ENCODE measurements at regions not wholly inside any gene's neighbourhood (a gene's known extent, or its start where the extent isn't known, plus 50 kb on each side); places are given as distances from the start of the nearest gene placed in this dataset.

- Histone ChIP-seq H2AK9ac (replicated peaks; ENCODE audit: low read depth, low read length, poor library complexity) (no peak overlapping the region), H4K5ac (ENCODE audit: low read depth, low read length) (no peak overlapping the region; the same call in 1 of the 2 replicates), H3K4me2 (ENCODE audit: low read depth, low read length) (no peak overlapping the region), H3K23ac (ENCODE audit: low read depth, low read length) (no peak overlapping the region), H3K18ac (ENCODE audit: low read depth, low read length) (no peak overlapping the region), H4K91ac (ENCODE audit: insufficient read depth, low read depth, low read length) (no peak overlapping the region), H2BK120ac (ENCODE audit: low read depth, low read length) (no peak overlapping the region), H4K20me1 (ENCODE audit: insufficient read depth, low read length) (no peaks in the 10 kb centered on the region), H3K79me1 (ENCODE audit: low read depth in 1 of 2, low read length in 2 of 2) (no peaks in the 10 kb centered on the region), H3K4ac (ENCODE audit: low read depth, low read length) (no peak overlapping the region), H3K27me3 (ENCODE audit: control insufficient read depth, insufficient read depth, low read length) (no peaks in the 10 kb centered on the region), H3K4me1 (ENCODE audit: control insufficient read depth, insufficient read depth, low read length) (peaks cover 15% of the 10 kb centered on the region), H2BK20ac (ENCODE audit: low read depth, low read length) (no peak overlapping the region), H3K56ac (ENCODE audit: extremely low read depth, insufficient read depth, low read length) (no peak overlapping the region), H2BK15ac (ENCODE audit: low read depth, low read length) (no peak overlapping the region), H3K4me3 (ENCODE audit: insufficient read depth, low read depth, low read length) (no peak overlapping the region), H2BK5ac (ENCODE audit: low read depth, low read length, poor library complexity, severe bottlenecking) (no peak overlapping the region), H3K27ac (ENCODE audit: insufficient read depth, low read length) (no peak overlapping the region), H2AK5ac (ENCODE audit: low read depth, low read length) (no peak overlapping the region), H4K8ac (ENCODE audit: low read depth in 2 of 2, low read length in 2 of 2) (no peak overlapping the region), H3K9me3 (ENCODE audit: control insufficient read depth, insufficient read depth, low read length) (no peaks in the 10 kb centered on the region), H3K9me1 (ENCODE audit: insufficient read depth, low read length) (peaks cover 4% of the 10 kb centered on the region), H2AFZ (replicated peaks; ENCODE audit: low read length, poor library complexity) (no peak overlapping the region), H3K36me3 (ENCODE audit: control insufficient read depth, insufficient read depth, low read length) (no peaks in the 10 kb centered on the region), H3K9ac (ENCODE audit: low read depth, low read length) (no peak overlapping the region), H3K14ac (replicated peaks; ENCODE audit: low read depth, low read length) (no peak overlapping the region)
- ATAC-seq (ENCODE audit: low read depth) (no peak), DNase-seq (no peak)
- no TSS peak for BruUV-seq (replicated peaks)
- in situ Hi-C loops (cut with MboI; ENCODE audit: low sequenced_read_pairs) (no loop called here), intact Hi-C loops (cut with micrococcal nuclease) (no loop called here), dilution Hi-C loops (cut with HindIII; ENCODE audit: low sequenced_read_pairs, unreplicated experiment) (no loop called here)
- no CpG with 5 or more reads among the region's 4 CpGs for WGBS, 2 experiments (ENCODE audit: extremely low coverage in 2 of 2, insufficient read length in 1 of 2)
- CTCF ChIA-PET: interaction anchor here (1.3 kb wide), 1 partner anchor 11 kb away, joined by 3 read pairs; no protein-coding TSS in a partner anchor
- POLR2A ChIA-PET (ENCODE audit: unreplicated experiment): no interaction called here
- TF ChIP-seq MAFK (IDR thresholded peaks at IDR 0.05; ENCODE audit: low read depth, low read length): no peak
These were observed 374.5 kb downstream of the KCNRG start for GRCh38 chr13:50389726-50390125.
